GM12891 (cell line): ENCODE measurements at regions not wholly inside any gene's neighbourhood (a gene's known extent, or its start where the extent isn't known, plus 50 kb on each side); places are given as distances from the start of the nearest gene placed in this dataset.

Source experiments
- DNase-seq: peaks from one replicate; pipeline ENCODE4 v3.0.0; 2011; ENCODE audit warnings: low spot score; ENCODE audit not compliant: insufficient read length
- FAIRE-seq: peaks from 2 replicates; lab custom pipeline; 2011; peaks lifted over from hg19 to GRCh38; lab: Jason Lieb, UNC
- PAX5 ChIP-seq: IDR thresholded peaks from 2 replicates; pipeline ENCODE4 v1.6.1; 2011; ENCODE audit warnings: low read length, moderate library complexity, mild to moderate bottlenecking; ENCODE audit not compliant: insufficient read depth, severe bottlenecking
- POLR2A ChIP-seq: IDR thresholded peaks from 2 replicates; pipeline ENCODE4 v1.6.1; 2011; ENCODE audit warnings: low read depth, low read length, control low read depth
- POLR2AphosphoS5 ChIP-seq: IDR thresholded peaks from 2 replicates; pipeline ENCODE4 v1.6.1; 2011; ENCODE audit warnings: low read depth, low read length, control low read depth
- POU2F2 ChIP-seq: IDR thresholded peaks from 2 replicates; pipeline ENCODE4 v1.6.1; 2011; ENCODE audit warnings: low read depth, mild to moderate bottlenecking, control low read depth, low read length, moderate library complexity
- SPI1 ChIP-seq: IDR thresholded peaks from 2 replicates; pipeline ENCODE4 v1.6.1; 2011; ENCODE audit warnings: low read depth, low read length, control low read depth
- TAF1 ChIP-seq: IDR thresholded peaks from 2 replicates; pipeline ENCODE4 v1.6.1; 2011; ENCODE audit warnings: low read depth, low read length, control low read depth

- TF ChIP-seq POLR2AphosphoS5 (no peak), POU2F2 (no peak), PAX5 (no peak), SPI1 (no peak), TAF1 (no peak), POLR2A (no peak)
- DNase-seq = no peak
- FAIRE-seq = no peak
Measured at GRCh38 chr3:81033684-81034083, 727.8 kb downstream of the GBE1 start.

GRCh38 chr3:81033185-81033584 is 728.3 kb downstream of the GBE1 start:
- TF ChIP-seq POLR2AphosphoS5 (no peak), SPI1 (no peak)
- DNase-seq (no peak), FAIRE-seq (no peak)

- TF ChIP-seq POLR2AphosphoS5 (no peak), POU2F2 (no peak), SPI1 (no peak), TAF1 (no peak), POLR2A (no peak), PAX5 (no peak)
- no peak for FAIRE-seq
- no peak for DNase-seq
Measured at GRCh38 chr3:81029861-81030260, 731.6 kb downstream of the GBE1 start.

- no peak for TF ChIP-seq PAX5
- no peak for TF ChIP-seq TAF1
- no peak for TF ChIP-seq POLR2A
- no peak for FAIRE-seq
Measured at GRCh38 chr3:81027344-81027743, 734.1 kb downstream of the GBE1 start.

GRCh38 chr3:81024560-81024959 is 736.9 kb downstream of the GBE1 start:
- no peak for TF ChIP-seq TAF1
- TF ChIP-seq PAX5 = no peak
- no peak for TF ChIP-seq POLR2A
- TF ChIP-seq SPI1 = no peak
- TF ChIP-seq POLR2AphosphoS5 = no peak
- no peak for TF ChIP-seq POU2F2
- no peak for FAIRE-seq
- no peak for DNase-seq

More at GRCh38 chr3:81027344-81027743, 734.1 kb downstream of the GBE1 start:
- DNase-seq = no peak

GRCh38 chr3:81022339-81022738 is 739.1 kb downstream of the GBE1 start:
- FAIRE-seq (no peak), DNase-seq (no peak)
- TF ChIP-seq PAX5 = no peak
- TF ChIP-seq POU2F2 = no peak
- TF ChIP-seq SPI1 = no peak
- TF ChIP-seq POLR2AphosphoS5 = no peak
- TF ChIP-seq POLR2A = no peak
- TF ChIP-seq TAF1 = no peak

- FAIRE-seq (no peak), DNase-seq (no peak)
- TF ChIP-seq TAF1 (no peak), POLR2A (no peak), POLR2AphosphoS5 (no peak), POU2F2 (no peak), SPI1 (no peak), PAX5 (no peak)
Measured at GRCh38 chr3:81013360-81013759, 748.1 kb downstream of the GBE1 start.

- FAIRE-seq = no peak
- no peak for DNase-seq
- TF ChIP-seq POLR2AphosphoS5 (no peak), POU2F2 (no peak), POLR2A (no peak)
Measured at GRCh38 chr3:81005992-81006391, 755.5 kb downstream of the GBE1 start.

- TF ChIP-seq POLR2A (no peak), POU2F2 (no peak), PAX5 (no peak), SPI1 (no peak), POLR2AphosphoS5 (no peak)
- DNase-seq (no peak), FAIRE-seq (no peak)
Measured at GRCh38 chr3:81003817-81004216, 757.6 kb downstream of the GBE1 start.

GRCh38 chr3:81003008-81003645 is 758.3 kb downstream of the GBE1 start:
- DNase-seq (no peak), FAIRE-seq (no peak)

GRCh38 chr3:80999481-80999880 is 762.0 kb downstream of the GBE1 start:
- FAIRE-seq (no peak), DNase-seq (no peak)
- TF ChIP-seq POU2F2 (no peak), TAF1 (no peak), POLR2A (no peak), PAX5 (no peak), SPI1 (no peak), POLR2AphosphoS5 (no peak)

More at GRCh38 chr3:81003008-81003645, 758.3 kb downstream of the GBE1 start:
- TF ChIP-seq POU2F2 = no peak
- TF ChIP-seq POLR2AphosphoS5 = no peak
- no peak for TF ChIP-seq SPI1
- no peak for TF ChIP-seq TAF1
- no peak for TF ChIP-seq POLR2A
- TF ChIP-seq PAX5 = no peak
